Tibial artery (tissue), 4 donors: ENCODE measurements at regions not wholly inside any gene's neighbourhood (a gene's known extent, or its start where the extent isn't known, plus 50 kb on each side); places are given as distances from the start of the nearest gene placed in this dataset.

Source experiments
- DNase-seq, 2 donors: peaks; one replicate each; pipeline ENCODE4 v3.0.0-alpha.2; 2019
- H3K27ac ChIP-seq, 2 donors: fragments of 200-600 bp; sonication (generic) in 1 of 2; 1 replicate in 1 of 2; 2 replicates in 1 of 2; pipeline ENCODE4 v1.5.1; 2018 to 2019; ENCODE audit warnings: mild to moderate bottlenecking in 1 of 2
- H3K27me3 ChIP-seq, 2 donors: fragments of 200-600 bp; sonication (generic) in 1 of 2; one replicate each; pipeline versions ENCODE4 v1.5.1 to v1.6.0; 2016 to 2019
- H3K36me3 ChIP-seq, 3 donors: fragments of 200-600 bp; sonication (generic) in 2 of 3; one replicate each; pipeline ENCODE4 v1.5.1; 2016 to 2019; ENCODE audit warnings: mild to moderate bottlenecking in 2 of 3
- H3K4me1 ChIP-seq, 4 donors: fragments of 200-600 bp; sonication (generic) in 2 of 4; 1 replicate in 3 of 4; 2 replicates in 1 of 4; pipeline ENCODE4 v1.5.1; 2016 to 2019
- H3K4me3 ChIP-seq, 2 donors: fragments of 200-600 bp; sonication (generic) in 1 of 2; 1 replicate in 1 of 2; 2 replicates in 1 of 2; pipeline ENCODE4 v1.5.1; 2018 to 2019; ENCODE audit warnings: mild to moderate bottlenecking in 2 of 2
- H3K9me3 ChIP-seq, 3 donors: fragments of 200-600 bp; sonication (generic) in 1 of 3; one replicate each; pipeline ENCODE4 v1.5.1; 2016 to 2019
- CTCF ChIP-seq, 2 experiments: fragments of 200-600 bp in 1 of 2; fragments of 450-650 bp in 1 of 2; IDR thresholded peaks; one replicate each; pipeline ENCODE4 v1.5.1; 2017 to 2019; ENCODE audit warnings: antibody characterized with exemption in 2 of 2, mild to moderate bottlenecking in 1 of 2, moderate library complexity in 1 of 2
- intact Hi-C: fragments of 100-400 bp; cut with DNase I; formaldehyde crosslinking; loops from one replicate; pipeline ENCODE4 v1.15.0; 2023; ENCODE audit warnings: low total_unique reads

- Histone ChIP-seq H3K4me3 (no peak overlapping the region), H3K4me1 (no peaks in the 10 kb centered on the region), H3K27me3 (no peaks in the 10 kb centered on the region), H3K36me3 (no peaks in the 10 kb centered on the region), H3K27ac (no peak overlapping the region), H3K9me3 (no peaks in the 10 kb centered on the region)
- intact Hi-C loops, result no loop called here
- DNase-seq, result no peak
- TF ChIP-seq CTCF (IDR thresholded peaks at IDR 0.05), result no peak
Measured at GRCh38 chr16:52718046-52718445, 171.1 kb upstream of the TOX3 start.

- DNase-seq, result no peak
- no peak overlapping the region for H3K27ac ChIP-seq
- no peaks in the 10 kb centered on the region for H3K36me3 ChIP-seq
- no peak for TF ChIP-seq CTCF (IDR thresholded peaks at IDR 0.05)
- no peaks in the 10 kb centered on the region for H3K27me3 ChIP-seq
- no peaks in the 10 kb centered on the region for H3K9me3 ChIP-seq
- H3K4me3 ChIP-seq, result no peak overlapping the region
- intact Hi-C loops, result no loop called here
- H3K4me1 ChIP-seq, result no peaks in the 10 kb centered on the region
Measured at GRCh38 chr16:52713740-52714139, 166.8 kb upstream of the TOX3 start.

GRCh38 chr16:52709306-52709705 lies 162.4 kb upstream of the TOX3 start:
- H3K27me3 ChIP-seq, result no peaks in the 10 kb centered on the region
- DNase-seq, result no peak
- intact Hi-C loops, result no loop called here
- no peaks in the 10 kb centered on the region for H3K4me1 ChIP-seq
- H3K27ac ChIP-seq, result no peak overlapping the region
- no peak overlapping the region for H3K4me3 ChIP-seq
- H3K9me3 ChIP-seq, result no peaks in the 10 kb centered on the region
- H3K36me3 ChIP-seq, result no peaks in the 10 kb centered on the region
- no peak for TF ChIP-seq CTCF (IDR thresholded peaks at IDR 0.05)

DNA sequence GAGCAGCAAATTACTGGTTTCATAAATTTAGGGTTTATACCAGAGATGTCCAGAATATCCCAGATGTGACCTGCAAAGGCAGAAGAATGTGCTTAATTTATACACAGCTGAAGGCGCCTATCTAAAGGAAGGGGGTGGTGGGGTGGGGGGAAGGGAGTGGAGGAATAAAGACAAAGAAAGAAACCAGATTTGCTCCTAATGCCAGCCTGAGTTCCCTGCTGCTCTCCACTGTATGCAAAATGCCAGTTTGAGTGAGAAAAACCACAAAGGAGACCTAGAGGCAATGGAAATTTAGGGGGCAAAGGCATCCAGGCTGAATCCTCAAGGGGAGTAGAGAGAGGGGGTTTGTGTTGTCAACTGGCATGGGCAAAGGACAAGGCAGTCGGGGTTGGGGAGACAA lies 161.5 kb upstream of the TOX3 start:
- no peak for TF ChIP-seq CTCF (IDR thresholded peaks at IDR 0.05)
- H3K9me3 ChIP-seq, result no peaks in the 10 kb centered on the region
- no peaks in the 10 kb centered on the region for H3K36me3 ChIP-seq
- no peaks in the 10 kb centered on the region for H3K27me3 ChIP-seq
- H3K4me1 ChIP-seq, result no peaks in the 10 kb centered on the region
- intact Hi-C loops, result no loop called here
- no peak overlapping the region for H3K4me3 ChIP-seq
- DNase-seq, result no peak
- no peak overlapping the region for H3K27ac ChIP-seq

DNA sequence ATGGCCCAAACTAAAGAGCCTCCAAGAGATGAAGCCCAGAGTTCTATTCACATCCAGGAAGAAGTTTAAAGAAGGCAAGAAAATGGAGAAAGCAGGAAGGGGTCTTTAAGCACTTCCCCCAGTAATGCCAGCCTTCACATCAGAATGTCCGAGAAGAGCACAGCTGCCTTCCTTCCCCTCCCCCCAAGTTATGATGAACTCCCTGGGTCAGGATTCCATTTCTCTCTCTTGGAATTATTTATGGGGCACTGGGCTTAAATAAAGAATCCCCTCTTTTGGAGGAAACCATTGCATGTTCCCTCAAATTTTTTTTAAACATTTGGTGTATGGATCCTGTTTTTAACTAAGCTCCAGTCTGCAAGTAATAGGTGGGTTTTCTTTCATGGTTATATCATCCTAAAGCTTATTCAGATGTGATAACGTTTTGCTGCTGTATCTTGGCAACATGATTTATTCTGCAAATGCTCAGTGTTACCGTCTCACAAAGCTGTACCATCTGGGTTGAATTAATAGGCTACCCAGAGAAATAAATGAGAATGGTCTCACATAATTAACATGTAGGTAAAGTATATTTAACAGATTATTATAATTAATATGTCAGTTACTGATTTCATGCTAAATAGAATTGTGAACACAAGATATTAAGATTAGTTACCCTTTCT lies 160.9 kb upstream of the TOX3 start:
- no peak for DNase-seq
- Histone ChIP-seq H3K27ac (no peak overlapping the region), H3K27me3 (no peaks in the 10 kb centered on the region), H3K4me3 (no peak overlapping the region), H3K9me3 (no peaks in the 10 kb centered on the region), H3K36me3 (no peaks in the 10 kb centered on the region), H3K4me1 (no peaks in the 10 kb centered on the region)
- no peak for TF ChIP-seq CTCF (IDR thresholded peaks at IDR 0.05)
- intact Hi-C loops, result no loop called here

- no peak overlapping the region for H3K4me3 ChIP-seq
- TF ChIP-seq CTCF (IDR thresholded peaks at IDR 0.05), result no peak
Measured at GRCh38 chr16:52705122-52705521, 158.2 kb upstream of the TOX3 start.

More at GRCh38 chr16:52705122-52705521, 158.2 kb upstream of the TOX3 start:
- no peaks in the 10 kb centered on the region for H3K4me1 ChIP-seq
- no peak overlapping the region for H3K27ac ChIP-seq
- H3K9me3 ChIP-seq, result no peaks in the 10 kb centered on the region
- DNase-seq, result no peak
- no peaks in the 10 kb centered on the region for H3K27me3 ChIP-seq
- H3K36me3 ChIP-seq, result no peaks in the 10 kb centered on the region
- intact Hi-C loops, result no loop called here
